Right lobe of liver (tissue), 6 donors: ENCODE measurements at regions not wholly inside any gene's neighbourhood (a gene's known extent, or its start where the extent isn't known, plus 50 kb on each side); places are given as distances from the start of the nearest gene placed in this dataset.

Experiments used
- ATAC-seq, 4 donors: fragments of 200-7000 bp; cut with Tn5 transposase; one replicate each; pipeline ENCODE4 v1.9.1; 2020; ENCODE audit warnings: mild to moderate bottlenecking in 4 of 4, moderate library complexity in 4 of 4
- DNase-seq, 3 donors: peaks; one replicate each; pipeline ENCODE4 v3.0.0-alpha.2; 2020
- H3K27ac ChIP-seq, 3 donors: fragments of 200-600 bp; one replicate each; pipeline ENCODE4 v1.8.0; 2022
- H3K27me3 ChIP-seq, 2 donors: fragments of 200-600 bp; one replicate each; pipeline ENCODE4 v1.8.0; 2022
- H3K36me3 ChIP-seq, 4 donors: fragments of 200-600 bp; sonication (generic) in 1 of 4; one replicate each; pipeline versions ENCODE4 v1.5.1 to v1.8.0; 2017 to 2022; ENCODE audit warnings: control low read depth in 1 of 4
- H3K4me1 ChIP-seq, 4 donors: fragments of 200-600 bp; sonication (generic) in 1 of 4; one replicate each; pipeline versions ENCODE4 v1.5.1 to v1.8.0; 2017 to 2022; ENCODE audit warnings: control low read depth in 1 of 4
- H3K4me3 ChIP-seq, 3 donors: fragments of 200-600 bp; one replicate each; pipeline ENCODE4 v1.8.0; 2022
- H3K9me3 ChIP-seq, 4 donors: fragments of 200-600 bp; sonication (generic) in 1 of 4; one replicate each; pipeline versions ENCODE4 v1.5.1 to v1.8.0; 2017 to 2022; ENCODE audit warnings: control low read depth in 1 of 4
- POLR2A ChIP-seq: fragments of 450-650 bp; IDR thresholded peaks from one replicate; pipeline ENCODE4 v1.6.1; 2017; ENCODE audit warnings: antibody characterized with exemption, mild to moderate bottlenecking
- WGBS: methylation state at CpG from one replicate; pipeline ENCODE4 v1.1.6; 2018; ENCODE audit warnings: low coverage, low lambda C conversion rate; ENCODE audit not compliant: insufficient coverage; ENCODE audit errors: missing lambda C conversion rate; 5-methylcytosine and 5-hydroxymethylcytosine counted together
- intact Hi-C, 2 donors: fragments of 100-400 bp; cut with DNase I; formaldehyde crosslinking; loops; one replicate each; pipeline versions ENCODE4 v1.11.2 to v1.14.1; 2022
- TF ChIP-seq, protein P1 (sequence below), 4 donors: fragments of 200-600 bp in 3 of 4; fragments of 450-650 bp in 1 of 4; IDR thresholded peaks; one replicate each; pipeline versions ENCODE4 v1.5.1 to v1.8.0; 2016 to 2022; ENCODE audit warnings: antibody characterized with exemption in 4 of 4, mild to moderate bottlenecking in 2 of 4
- donor health status: DM: no; HTN: yes; CAD: no.
- donor health status: DM: no; HTN: no; CAD: no.
- donor health status: DM: no; HTN: no; CAD: no.
- donor health status: DM: no; HTN: yes; CAD: no.
- donor health status: DM: no; HTN: yes; CAD: no.

- peak in 1 of 4 donors; percentile 55 for ATAC-seq
- no peak for TF ChIP-seq POLR2A
- TF ChIP-seq, protein P1, sequence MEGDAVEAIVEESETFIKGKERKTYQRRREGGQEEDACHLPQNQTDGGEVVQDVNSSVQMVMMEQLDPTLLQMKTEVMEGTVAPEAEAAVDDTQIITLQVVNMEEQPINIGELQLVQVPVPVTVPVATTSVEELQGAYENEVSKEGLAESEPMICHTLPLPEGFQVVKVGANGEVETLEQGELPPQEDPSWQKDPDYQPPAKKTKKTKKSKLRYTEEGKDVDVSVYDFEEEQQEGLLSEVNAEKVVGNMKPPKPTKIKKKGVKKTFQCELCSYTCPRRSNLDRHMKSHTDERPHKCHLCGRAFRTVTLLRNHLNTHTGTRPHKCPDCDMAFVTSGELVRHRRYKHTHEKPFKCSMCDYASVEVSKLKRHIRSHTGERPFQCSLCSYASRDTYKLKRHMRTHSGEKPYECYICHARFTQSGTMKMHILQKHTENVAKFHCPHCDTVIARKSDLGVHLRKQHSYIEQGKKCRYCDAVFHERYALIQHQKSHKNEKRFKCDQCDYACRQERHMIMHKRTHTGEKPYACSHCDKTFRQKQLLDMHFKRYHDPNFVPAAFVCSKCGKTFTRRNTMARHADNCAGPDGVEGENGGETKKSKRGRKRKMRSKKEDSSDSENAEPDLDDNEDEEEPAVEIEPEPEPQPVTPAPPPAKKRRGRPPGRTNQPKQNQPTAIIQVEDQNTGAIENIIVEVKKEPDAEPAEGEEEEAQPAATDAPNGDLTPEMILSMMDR (IDR thresholded peaks at IDR 0.05), result no peak
- intact Hi-C loops, result no loop called here
- no peaks in the 10 kb centered on the region for H3K4me1 ChIP-seq
- no peak overlapping the region for H3K4me3 ChIP-seq
- no peaks in the 10 kb centered on the region for H3K27me3 ChIP-seq
- no peaks in the 10 kb centered on the region for H3K9me3 ChIP-seq
- DNase-seq, result no peak
- H3K36me3 ChIP-seq, result no peaks in the 10 kb centered on the region
- H3K27ac ChIP-seq, result no peak overlapping the region
Measured at GRCh38 chr16:56140645-56141044, 50.6 kb upstream of the GNAO1 start.

GRCh38 chr16:56137269-56137668 is 54.0 kb upstream of the GNAO1 start:
- DNase-seq (no peak), ATAC-seq (no peak)
- Histone ChIP-seq H3K9me3 (no peaks in the 10 kb centered on the region), H3K4me1 (no peaks in the 10 kb centered on the region), H3K27me3 (no peaks in the 10 kb centered on the region), H3K27ac (no peak overlapping the region), H3K36me3 (no peaks in the 10 kb centered on the region), H3K4me3 (no peak overlapping the region)
- intact Hi-C loops, result no loop called here
- TF ChIP-seq POLR2A, result no peak
- 48% methylated on average over 5 of the region's 5 CpGs for WGBS

DNA sequence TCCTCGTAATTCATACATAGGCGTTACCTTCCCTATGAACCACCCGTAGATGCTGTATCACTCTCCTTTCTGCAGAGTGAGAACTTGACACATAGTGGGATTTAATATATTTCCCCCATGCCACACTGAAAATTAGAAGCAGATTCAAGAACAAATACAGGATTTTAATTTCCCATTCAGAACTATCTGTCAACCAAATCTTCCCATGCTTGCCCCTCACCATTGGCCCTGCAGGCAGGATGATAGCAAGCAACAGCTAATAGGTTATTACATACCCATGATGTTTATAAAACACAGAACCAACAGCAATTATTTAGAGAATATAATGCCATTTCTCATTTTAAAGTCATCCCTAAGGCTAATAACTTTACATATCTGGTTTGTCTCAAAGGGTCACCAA is 55.0 kb upstream of the GNAO1 start:
- ATAC-seq (no peak), DNase-seq (no peak)
- intact Hi-C loops, result no loop called here
- no peak overlapping the region for H3K4me3 ChIP-seq
- TF ChIP-seq POLR2A, result no peak
- TF ChIP-seq, protein P1 (IDR thresholded peaks at IDR 0.05), result no peak
- no peaks in the 10 kb centered on the region for H3K4me1 ChIP-seq
- no peaks in the 10 kb centered on the region for H3K36me3 ChIP-seq
- H3K27me3 ChIP-seq, result no peaks in the 10 kb centered on the region
- 100% methylated on average over 2 of the region's 3 CpGs for WGBS
- H3K9me3 ChIP-seq, result no peaks in the 10 kb centered on the region
- H3K27ac ChIP-seq, result no peak overlapping the region

DNA sequence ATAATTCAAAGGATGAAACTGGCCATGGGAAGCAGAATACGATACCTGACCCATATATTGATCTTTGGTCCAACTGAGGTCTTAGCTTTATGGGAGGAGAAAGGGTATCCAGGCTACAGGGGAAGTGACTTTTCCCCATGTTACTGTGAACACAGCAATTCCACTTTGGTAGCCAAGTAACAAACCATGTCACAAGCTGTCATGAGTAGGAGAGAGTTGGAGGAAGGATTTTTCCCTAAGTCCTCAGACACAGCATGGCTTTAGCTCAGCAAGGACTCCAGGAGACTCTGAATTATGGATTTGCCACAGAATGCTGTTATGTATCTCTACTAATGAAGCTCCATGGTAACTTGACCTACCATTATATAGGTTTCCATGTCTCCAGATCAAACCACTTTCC is 56.5 kb upstream of the GNAO1 start:
- no peak for ATAC-seq

GRCh38 chr16:56125922-56126321 is 65.4 kb upstream of the GNAO1 start:
- intact Hi-C loops, result no loop called here
- H3K27me3 ChIP-seq, result no peaks in the 10 kb centered on the region
- DNase-seq, result no peak
- peaks cover 0 to 10% (median 0%) of the 10 kb centered on the region in 4 donors for H3K4me1 ChIP-seq
- no peak overlapping the region for H3K4me3 ChIP-seq
- 82% methylated on average over 1 of the region's 1 CpG for WGBS
- no peak for TF ChIP-seq POLR2A
- TF ChIP-seq, protein P1 (IDR thresholded peaks at IDR 0.05), result no peak
- peak; percentile 79 to 97 (median 90) for ATAC-seq
- no peaks in the 10 kb centered on the region for H3K36me3 ChIP-seq
- no peak overlapping the region for H3K27ac ChIP-seq
- no peaks in the 10 kb centered on the region for H3K9me3 ChIP-seq

More for the DNA sequence above, 56.5 kb upstream of the GNAO1 start:
- no peak for DNase-seq
- intact Hi-C loops, result no loop called here
- no peaks in the 10 kb centered on the region for H3K27me3 ChIP-seq
- H3K9me3 ChIP-seq, result no peaks in the 10 kb centered on the region
- H3K4me1 ChIP-seq, result no peaks in the 10 kb centered on the region
- no peak overlapping the region for H3K4me3 ChIP-seq
- TF ChIP-seq, protein P1 (IDR thresholded peaks at IDR 0.05), result no peak
- no peak for TF ChIP-seq POLR2A
- 80% methylated on average over 1 of the region's 1 CpG for WGBS
- no peak overlapping the region for H3K27ac ChIP-seq
- H3K36me3 ChIP-seq, result no peaks in the 10 kb centered on the region
